ENCODE measurements at regions not wholly inside any gene's neighbourhood (a gene's known extent, or its start where the extent isn't known, plus 50 kb on each side); places are given as distances from the start of the nearest gene placed in this dataset.

- ATAC-seq: no peak
- TF ChIP-seq OSR1 (CRISPR knock-in tag; IDR thresholded peaks at IDR 0.05) (no peak), RARB (CRISPR knock-in tag; IDR thresholded peaks at IDR 0.05) (no peak)
Measured at GRCh38 chr11:45578316-45578715, 87.1 kb downstream of the CHST1 start.

GRCh38 chr11:45577752-45578151, 87.7 kb downstream of the CHST1 start:
- no peak for ATAC-seq
- no peak for TF ChIP-seq SNAI2 (CRISPR knock-in tag; IDR thresholded peaks at IDR 0.05)
- TF ChIP-seq, protein P1, sequence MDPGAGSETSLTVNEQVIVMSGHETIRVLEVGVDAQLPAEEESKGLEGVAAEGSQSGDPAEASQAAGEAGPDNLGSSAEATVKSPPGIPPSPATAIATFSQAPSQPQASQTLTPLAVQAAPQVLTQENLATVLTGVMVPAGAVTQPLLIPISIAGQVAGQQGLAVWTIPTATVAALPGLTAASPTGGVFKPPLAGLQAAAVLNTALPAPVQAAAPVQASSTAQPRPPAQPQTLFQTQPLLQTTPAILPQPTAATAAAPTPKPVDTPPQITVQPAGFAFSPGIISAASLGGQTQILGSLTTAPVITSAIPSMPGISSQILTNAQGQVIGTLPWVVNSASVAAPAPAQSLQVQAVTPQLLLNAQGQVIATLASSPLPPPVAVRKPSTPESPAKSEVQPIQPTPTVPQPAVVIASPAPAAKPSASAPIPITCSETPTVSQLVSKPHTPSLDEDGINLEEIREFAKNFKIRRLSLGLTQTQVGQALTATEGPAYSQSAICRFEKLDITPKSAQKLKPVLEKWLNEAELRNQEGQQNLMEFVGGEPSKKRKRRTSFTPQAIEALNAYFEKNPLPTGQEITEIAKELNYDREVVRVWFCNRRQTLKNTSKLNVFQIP (CRISPR knock-in tag; IDR thresholded peaks at IDR 0.05; ENCODE audit: borderline replicate concordance, low read depth): no peak
- TF ChIP-seq, protein P2, sequence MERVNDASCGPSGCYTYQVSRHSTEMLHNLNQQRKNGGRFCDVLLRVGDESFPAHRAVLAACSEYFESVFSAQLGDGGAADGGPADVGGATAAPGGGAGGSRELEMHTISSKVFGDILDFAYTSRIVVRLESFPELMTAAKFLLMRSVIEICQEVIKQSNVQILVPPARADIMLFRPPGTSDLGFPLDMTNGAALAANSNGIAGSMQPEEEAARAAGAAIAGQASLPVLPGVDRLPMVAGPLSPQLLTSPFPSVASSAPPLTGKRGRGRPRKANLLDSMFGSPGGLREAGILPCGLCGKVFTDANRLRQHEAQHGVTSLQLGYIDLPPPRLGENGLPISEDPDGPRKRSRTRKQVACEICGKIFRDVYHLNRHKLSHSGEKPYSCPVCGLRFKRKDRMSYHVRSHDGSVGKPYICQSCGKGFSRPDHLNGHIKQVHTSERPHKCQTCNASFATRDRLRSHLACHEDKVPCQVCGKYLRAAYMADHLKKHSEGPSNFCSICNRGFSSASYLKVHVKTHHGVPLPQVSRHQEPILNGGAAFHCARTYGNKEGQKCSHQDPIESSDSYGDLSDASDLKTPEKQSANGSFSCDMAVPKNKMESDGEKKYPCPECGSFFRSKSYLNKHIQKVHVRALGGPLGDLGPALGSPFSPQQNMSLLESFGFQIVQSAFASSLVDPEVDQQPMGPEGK (CRISPR knock-in tag; IDR thresholded peaks at IDR 0.05; ENCODE audit: borderline replicate concordance): no peak
- TF ChIP-seq ZNF565 (CRISPR knock-in tag; conservative IDR thresholded peaks at IDR 0.05; ENCODE audit: low read depth): no peak
- TF ChIP-seq ESRRG (CRISPR knock-in tag; IDR thresholded peaks at IDR 0.05): no peak
- TF ChIP-seq RARB (CRISPR knock-in tag; IDR thresholded peaks at IDR 0.05): no peak
- TF ChIP-seq GLIS3 (CRISPR knock-in tag; IDR thresholded peaks at IDR 0.05): no peak
- TF ChIP-seq ISL1 (CRISPR knock-in tag; IDR thresholded peaks at IDR 0.05): no peak
- TF ChIP-seq ZC3H10 (CRISPR knock-in tag; IDR thresholded peaks at IDR 0.05): no peak
- no peak for TF ChIP-seq CSRNP3 (CRISPR knock-in tag; IDR thresholded peaks at IDR 0.05)
- TF ChIP-seq TCF4 (CRISPR knock-in tag; IDR thresholded peaks at IDR 0.05; ENCODE audit: borderline replicate concordance): no peak
- TF ChIP-seq, protein P3, sequence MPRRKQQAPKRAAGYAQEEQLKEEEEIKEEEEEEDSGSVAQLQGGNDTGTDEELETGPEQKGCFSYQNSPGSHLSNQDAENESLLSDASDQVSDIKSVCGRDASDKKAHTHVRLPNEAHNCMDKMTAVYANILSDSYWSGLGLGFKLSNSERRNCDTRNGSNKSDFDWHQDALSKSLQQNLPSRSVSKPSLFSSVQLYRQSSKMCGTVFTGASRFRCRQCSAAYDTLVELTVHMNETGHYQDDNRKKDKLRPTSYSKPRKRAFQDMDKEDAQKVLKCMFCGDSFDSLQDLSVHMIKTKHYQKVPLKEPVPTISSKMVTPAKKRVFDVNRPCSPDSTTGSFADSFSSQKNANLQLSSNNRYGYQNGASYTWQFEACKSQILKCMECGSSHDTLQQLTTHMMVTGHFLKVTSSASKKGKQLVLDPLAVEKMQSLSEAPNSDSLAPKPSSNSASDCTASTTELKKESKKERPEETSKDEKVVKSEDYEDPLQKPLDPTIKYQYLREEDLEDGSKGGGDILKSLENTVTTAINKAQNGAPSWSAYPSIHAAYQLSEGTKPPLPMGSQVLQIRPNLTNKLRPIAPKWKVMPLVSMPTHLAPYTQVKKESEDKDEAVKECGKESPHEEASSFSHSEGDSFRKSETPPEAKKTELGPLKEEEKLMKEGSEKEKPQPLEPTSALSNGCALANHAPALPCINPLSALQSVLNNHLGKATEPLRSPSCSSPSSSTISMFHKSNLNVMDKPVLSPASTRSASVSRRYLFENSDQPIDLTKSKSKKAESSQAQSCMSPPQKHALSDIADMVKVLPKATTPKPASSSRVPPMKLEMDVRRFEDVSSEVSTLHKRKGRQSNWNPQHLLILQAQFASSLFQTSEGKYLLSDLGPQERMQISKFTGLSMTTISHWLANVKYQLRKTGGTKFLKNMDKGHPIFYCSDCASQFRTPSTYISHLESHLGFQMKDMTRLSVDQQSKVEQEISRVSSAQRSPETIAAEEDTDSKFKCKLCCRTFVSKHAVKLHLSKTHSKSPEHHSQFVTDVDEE (CRISPR knock-in tag; IDR thresholded peaks at IDR 0.05): no peak
- no peak for TF ChIP-seq ARNTL (CRISPR knock-in tag; IDR thresholded peaks at IDR 0.05; ENCODE audit: borderline replicate concordance, low read depth)
- TF ChIP-seq, protein P4, sequence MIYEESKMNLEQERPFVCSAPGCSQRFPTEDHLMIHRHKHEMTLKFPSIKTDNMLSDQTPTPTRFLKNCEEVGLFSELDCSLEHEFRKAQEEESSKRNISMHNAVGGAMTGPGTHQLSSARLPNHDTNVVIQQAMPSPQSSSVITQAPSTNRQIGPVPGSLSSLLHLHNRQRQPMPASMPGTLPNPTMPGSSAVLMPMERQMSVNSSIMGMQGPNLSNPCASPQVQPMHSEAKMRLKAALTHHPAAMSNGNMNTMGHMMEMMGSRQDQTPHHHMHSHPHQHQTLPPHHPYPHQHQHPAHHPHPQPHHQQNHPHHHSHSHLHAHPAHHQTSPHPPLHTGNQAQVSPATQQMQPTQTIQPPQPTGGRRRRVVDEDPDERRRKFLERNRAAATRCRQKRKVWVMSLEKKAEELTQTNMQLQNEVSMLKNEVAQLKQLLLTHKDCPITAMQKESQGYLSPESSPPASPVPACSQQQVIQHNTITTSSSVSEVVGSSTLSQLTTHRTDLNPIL (CRISPR knock-in tag; IDR thresholded peaks at IDR 0.05; ENCODE audit: low read depth): no peak
- TF ChIP-seq CSDC2 (CRISPR knock-in tag; IDR thresholded peaks at IDR 0.05): no peak

- no peak for TF ChIP-seq OSR1 (CRISPR knock-in tag; IDR thresholded peaks at IDR 0.05)
- ATAC-seq: no peak
Measured at GRCh38 chr11:45576461-45577215, 88.8 kb downstream of the CHST1 start.

GRCh38 chr11:45573728-45574127, 91.7 kb downstream of the CHST1 start:
- ATAC-seq: no peak
- TF ChIP-seq ZFP3 (CRISPR knock-in tag; IDR thresholded peaks at IDR 0.05) (no peak), ZFP30 (CRISPR knock-in tag; IDR thresholded peaks at IDR 0.05) (no peak), CSRNP3 (CRISPR knock-in tag; IDR thresholded peaks at IDR 0.05) (no peak), TOX (CRISPR knock-in tag; IDR thresholded peaks at IDR 0.05; ENCODE audit: borderline replicate concordance) (no peak), CSDC2 (CRISPR knock-in tag; IDR thresholded peaks at IDR 0.05) (no peak), ESRRG (CRISPR knock-in tag; IDR thresholded peaks at IDR 0.05) (no peak), ARNTL (CRISPR knock-in tag; IDR thresholded peaks at IDR 0.05; ENCODE audit: borderline replicate concordance, low read depth) (no peak), TCF4 (CRISPR knock-in tag; IDR thresholded peaks at IDR 0.05; ENCODE audit: borderline replicate concordance) (no peak)
- TF ChIP-seq, protein P4 (CRISPR knock-in tag; IDR thresholded peaks at IDR 0.05; ENCODE audit: low read depth): no peak
- TF ChIP-seq, protein P3 (CRISPR knock-in tag; IDR thresholded peaks at IDR 0.05): no peak
